ENCODE measurements at regions not wholly inside any gene's neighbourhood (a gene's known extent, or its start where the extent isn't known, plus 50 kb on each side); places are given as distances from the start of the nearest gene placed in this dataset.
A peak's percentile ranks its signal among the peaks of the same experiment; 100 is the strongest.

DNA sequence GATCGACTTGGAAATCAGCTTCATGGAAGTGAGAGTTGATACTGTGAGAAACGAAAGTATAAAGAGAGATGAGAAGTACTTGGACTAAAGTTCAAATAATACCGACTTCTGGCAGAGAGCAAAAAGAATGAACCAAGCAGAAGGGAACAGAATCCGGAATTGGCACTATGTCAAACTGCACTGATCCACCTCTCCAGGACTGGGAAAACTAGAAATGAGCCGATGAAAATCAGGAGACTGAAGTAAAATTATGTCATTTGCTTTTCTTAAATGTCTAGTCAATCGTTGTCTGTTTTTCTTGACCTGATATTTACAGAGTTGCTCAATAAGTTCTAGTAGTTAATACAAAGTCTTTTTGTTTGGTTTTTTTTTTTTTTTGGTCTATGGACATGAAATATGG is 163.0 kb upstream of the FOXG1 start:
- 59 to 64% methylated on average over 6 of the region's 6 CpGs for WGBS, 2 donors
- H3K27ac ChIP-seq = no peak overlapping the region
- no peaks in the 10 kb centered on the region for H3K36me3 ChIP-seq
- H3K9me3 ChIP-seq = no peaks in the 10 kb centered on the region
- H3K4me1 ChIP-seq = no peaks in the 10 kb centered on the region
- intact Hi-C loops (cut with DNase I) = no loop called here
- TF ChIP-seq, protein P1, sequence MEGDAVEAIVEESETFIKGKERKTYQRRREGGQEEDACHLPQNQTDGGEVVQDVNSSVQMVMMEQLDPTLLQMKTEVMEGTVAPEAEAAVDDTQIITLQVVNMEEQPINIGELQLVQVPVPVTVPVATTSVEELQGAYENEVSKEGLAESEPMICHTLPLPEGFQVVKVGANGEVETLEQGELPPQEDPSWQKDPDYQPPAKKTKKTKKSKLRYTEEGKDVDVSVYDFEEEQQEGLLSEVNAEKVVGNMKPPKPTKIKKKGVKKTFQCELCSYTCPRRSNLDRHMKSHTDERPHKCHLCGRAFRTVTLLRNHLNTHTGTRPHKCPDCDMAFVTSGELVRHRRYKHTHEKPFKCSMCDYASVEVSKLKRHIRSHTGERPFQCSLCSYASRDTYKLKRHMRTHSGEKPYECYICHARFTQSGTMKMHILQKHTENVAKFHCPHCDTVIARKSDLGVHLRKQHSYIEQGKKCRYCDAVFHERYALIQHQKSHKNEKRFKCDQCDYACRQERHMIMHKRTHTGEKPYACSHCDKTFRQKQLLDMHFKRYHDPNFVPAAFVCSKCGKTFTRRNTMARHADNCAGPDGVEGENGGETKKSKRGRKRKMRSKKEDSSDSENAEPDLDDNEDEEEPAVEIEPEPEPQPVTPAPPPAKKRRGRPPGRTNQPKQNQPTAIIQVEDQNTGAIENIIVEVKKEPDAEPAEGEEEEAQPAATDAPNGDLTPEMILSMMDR (IDR thresholded peaks at IDR 0.05) = no peak
- H3K27me3 ChIP-seq = no peaks in the 10 kb centered on the region
- H3K4me3 ChIP-seq = no peak overlapping the region
- DNase-seq = no peak
- ATAC-seq = no peak

DNA sequence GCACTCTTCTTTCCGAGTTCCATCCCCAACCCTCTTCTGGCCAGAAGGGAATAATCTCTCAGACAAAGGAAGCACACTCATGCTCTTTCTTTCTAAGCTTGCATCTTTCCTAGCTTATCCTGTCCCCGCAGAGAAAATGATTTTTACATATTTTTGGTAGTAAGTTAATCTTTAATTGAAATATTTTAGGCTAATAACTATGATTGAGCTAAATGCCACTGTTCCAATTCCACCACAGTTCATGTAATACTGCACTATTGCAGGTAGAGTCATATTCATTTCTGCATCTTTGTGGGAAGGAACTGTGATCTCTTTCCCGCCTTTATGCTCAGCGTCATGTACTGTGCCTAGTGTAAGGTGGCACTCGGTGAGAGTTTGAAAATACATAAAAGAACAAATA is 158.9 kb upstream of the FOXG1 start:
- no peaks in the 10 kb centered on the region for H3K9me3 ChIP-seq
- H3K4me1 ChIP-seq = no peaks in the 10 kb centered on the region
- no peaks in the 10 kb centered on the region for H3K27me3 ChIP-seq
- H3K27ac ChIP-seq = no peak overlapping the region
- ATAC-seq (no peak), DNase-seq (no peak)
- no peaks in the 10 kb centered on the region for H3K36me3 ChIP-seq
- TF ChIP-seq, protein P1 (IDR thresholded peaks at IDR 0.05) = no peak
- intact Hi-C loops (cut with DNase I) = no loop called here
- H3K4me3 ChIP-seq = no peak overlapping the region
- WGBS, 2 donors = 70 to 78% methylated on average over 5 of the region's 5 CpGs

DNA sequence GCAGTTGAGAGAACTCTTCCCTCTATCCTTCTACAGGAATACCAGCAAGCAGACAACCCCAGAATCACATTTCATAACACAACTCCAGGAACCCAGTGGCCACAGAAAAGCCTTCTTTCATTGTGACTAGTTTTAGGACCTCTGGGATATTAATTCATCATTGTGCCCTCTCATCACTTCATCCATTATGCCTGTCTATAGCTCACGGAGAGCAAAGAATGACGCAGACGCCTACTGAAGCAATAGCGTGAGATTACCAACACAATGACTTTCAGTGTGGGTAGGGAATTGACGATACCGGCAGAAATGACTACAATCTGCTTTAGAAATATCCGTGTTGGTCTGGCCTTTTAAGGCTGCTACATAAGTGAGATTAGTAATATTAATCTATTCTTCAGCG is 158.1 kb upstream of the FOXG1 start:
- H3K27ac ChIP-seq = no peak overlapping the region
- no peaks in the 10 kb centered on the region for H3K27me3 ChIP-seq
- TF ChIP-seq, protein P1 (IDR thresholded peaks at IDR 0.05) = no peak
- ATAC-seq (no peak), DNase-seq (no peak)
- H3K4me1 ChIP-seq = no peaks in the 10 kb centered on the region
- no peak overlapping the region for H3K4me3 ChIP-seq
- intact Hi-C loops (cut with DNase I) = no loop called here
- H3K9me3 ChIP-seq = no peaks in the 10 kb centered on the region
- H3K36me3 ChIP-seq = no peaks in the 10 kb centered on the region
- WGBS, 2 donors = 71 to 74% methylated on average over 8 of the region's 8 CpGs

DNA sequence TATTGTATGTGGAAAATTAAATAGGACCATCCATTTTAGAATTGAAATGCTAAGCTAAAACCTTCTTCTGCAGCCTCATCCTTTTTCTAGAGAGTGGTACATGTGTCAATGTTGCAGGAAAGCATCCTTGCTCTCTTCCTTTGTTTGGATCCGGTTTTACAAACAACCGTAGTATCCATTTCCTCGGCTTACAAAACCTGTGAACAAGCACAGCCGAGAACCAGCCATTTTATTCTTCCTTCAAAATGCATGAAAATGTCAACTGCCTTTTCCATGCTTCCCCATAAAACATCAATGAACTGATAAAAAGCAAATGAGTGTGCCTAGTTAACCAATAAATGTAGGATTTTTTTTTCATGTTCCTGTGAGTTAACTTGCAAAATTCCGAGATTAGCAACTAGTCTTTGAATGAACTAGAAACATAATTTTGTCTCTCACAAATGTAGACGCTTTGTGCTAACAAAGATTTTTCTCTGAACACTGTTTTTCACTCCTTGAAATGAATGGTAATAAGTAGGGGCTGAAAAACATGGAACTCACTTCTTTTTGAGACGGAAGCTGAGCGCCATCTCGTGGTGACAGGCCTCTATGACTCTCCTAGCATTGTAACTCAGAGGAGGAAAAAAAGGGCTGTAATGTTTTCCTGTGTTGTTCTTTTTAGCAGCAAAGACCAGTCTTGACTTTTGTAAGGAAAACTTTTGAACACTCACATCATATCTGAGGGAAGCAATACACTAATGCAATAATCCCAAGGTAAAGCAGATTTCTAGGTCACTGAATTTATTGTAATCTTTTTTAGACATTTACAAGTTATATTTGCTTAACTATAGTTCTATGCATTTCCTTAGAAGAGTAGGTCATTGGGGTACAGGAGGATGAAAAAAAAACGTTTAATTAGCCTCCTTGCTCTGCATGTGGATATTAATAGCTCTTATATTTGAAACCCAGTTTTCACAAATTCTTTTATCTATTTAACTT is 157.4 kb upstream of the FOXG1 start:
- DNase-seq (peak; percentile 3 to 8), ATAC-seq (no peak)
- TF ChIP-seq, protein P1 (IDR thresholded peaks at IDR 0.05) = peak in 7 of 9 donors; percentile 28 to 62 (median 48)
- intact Hi-C loops (cut with DNase I) = no loop called here
- H3K9me3 ChIP-seq = no peaks in the 10 kb centered on the region
- no peak overlapping the region for H3K4me3 ChIP-seq
- no peaks in the 10 kb centered on the region for H3K27me3 ChIP-seq
- no peaks in the 10 kb centered on the region for H3K4me1 ChIP-seq
- H3K27ac ChIP-seq = no peak overlapping the region
- WGBS, 2 donors = 28 to 30% methylated on average over 10 of the region's 10 CpGs
- no peaks in the 10 kb centered on the region for H3K36me3 ChIP-seq

All from heart right ventricle (tissue), 16 donors.